Uterus (tissue), 2 donors: ENCODE measurements at regions not wholly inside any gene's neighbourhood (a gene's known extent, or its start where the extent isn't known, plus 50 kb on each side); places are given as distances from the start of the nearest gene placed in this dataset.

Source experiments
- CTCF ChIP-seq, 4 experiments: fragments of 200-600 bp in 2 of 4; fragments of 450-650 bp in 2 of 4; sonication (generic) in 2 of 4; IDR thresholded peaks; one replicate each; pipeline ENCODE4 v1.5.1; 2016 to 2019; ENCODE audit warnings: antibody characterized with exemption in 4 of 4, mild to moderate bottlenecking in 2 of 4, moderate library complexity in 1 of 4
- POLR2A ChIP-seq, 2 donors: fragments of 450-650 bp; IDR thresholded peaks; one replicate each; pipeline ENCODE4 v1.6.1; 2016; ENCODE audit warnings: antibody characterized with exemption in 2 of 2, mild to moderate bottlenecking in 1 of 2, moderate library complexity in 1 of 2

GRCh38 chr3:82891028-82891427 is 1129.6 kb upstream of the GBE1 start:
- TF ChIP-seq POLR2A (IDR thresholded peaks at IDR 0.05) = no peak
- no peak for TF ChIP-seq CTCF (IDR thresholded peaks at IDR 0.05)
